IMR-90 (cell line): ENCODE measurements at regions not wholly inside any gene's neighbourhood (a gene's known extent, or its start where the extent isn't known, plus 50 kb on each side); places are given as distances from the start of the nearest gene placed in this dataset.

ENCODE experiments used
- CEBPB ChIP-seq: IDR thresholded peaks from 2 replicates; pipeline ENCODE4 v1.6.1; 2012; ENCODE audit warnings: low read depth, low read length, improper control_type of control experiment
- CHD1 ChIP-seq: IDR thresholded peaks from 2 replicates; pipeline ENCODE4 v1.6.1; 2012; ENCODE audit warnings: low read depth, low read length, improper control_type of control experiment
- MAFK ChIP-seq: IDR thresholded peaks from 2 replicates; pipeline ENCODE4 v1.6.1; 2012; ENCODE audit warnings: low read depth, low read length, improper control_type of control experiment
- MAZ ChIP-seq: IDR thresholded peaks from 2 replicates; pipeline ENCODE4 v1.6.1; 2012; ENCODE audit warnings: low read depth, mild to moderate bottlenecking, low read length, improper control_type of control experiment, moderate library complexity, borderline replicate concordance
- POLR2A ChIP-seq: IDR thresholded peaks from 2 replicates; pipeline ENCODE4 v1.6.1; 2012; ENCODE audit warnings: mild to moderate bottlenecking, low read depth, low read length
- RAD21 ChIP-seq: IDR thresholded peaks from 2 replicates; pipeline ENCODE4 v1.6.1; 2012; ENCODE audit warnings: low read length, improper control_type of control experiment
- RCOR1 ChIP-seq: IDR thresholded peaks from 2 replicates; pipeline ENCODE4 v1.6.1; 2012; ENCODE audit warnings: mild to moderate bottlenecking, low read length, improper control_type of control experiment; ENCODE audit not compliant: insufficient replicate concordance
- TF ChIP-seq, protein P1 (sequence below): conservative IDR thresholded peaks from 2 replicates; pipeline ENCODE4 v1.5.1; 2012; ENCODE audit warnings: mild to moderate bottlenecking, low read depth, low read length, improper control_type of control experiment

DNA sequence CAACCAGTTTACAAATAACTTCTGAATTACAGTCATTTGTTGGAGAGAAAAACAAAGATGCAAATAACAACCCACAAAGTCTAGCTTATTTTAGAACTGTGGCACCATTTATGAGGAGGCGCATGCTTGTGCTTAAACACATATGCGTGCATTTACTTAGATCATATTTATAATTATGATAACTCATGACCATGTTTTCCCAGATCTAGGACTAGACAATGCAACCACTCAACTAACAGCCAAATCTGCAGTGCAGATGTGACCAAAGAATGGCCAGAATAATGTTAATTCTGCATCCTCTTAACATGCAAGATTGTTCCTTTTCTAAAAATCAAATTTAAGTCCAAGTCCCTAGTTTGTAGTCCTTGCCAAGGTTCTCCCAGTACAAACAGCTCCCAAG is 167.3 kb upstream of the FST start:
- TF ChIP-seq RAD21 (no peak), CHD1 (no peak), RCOR1 (no peak), POLR2A (no peak), MAZ (no peak), MAFK (no peak), CEBPB (no peak)
- TF ChIP-seq, protein P1, sequence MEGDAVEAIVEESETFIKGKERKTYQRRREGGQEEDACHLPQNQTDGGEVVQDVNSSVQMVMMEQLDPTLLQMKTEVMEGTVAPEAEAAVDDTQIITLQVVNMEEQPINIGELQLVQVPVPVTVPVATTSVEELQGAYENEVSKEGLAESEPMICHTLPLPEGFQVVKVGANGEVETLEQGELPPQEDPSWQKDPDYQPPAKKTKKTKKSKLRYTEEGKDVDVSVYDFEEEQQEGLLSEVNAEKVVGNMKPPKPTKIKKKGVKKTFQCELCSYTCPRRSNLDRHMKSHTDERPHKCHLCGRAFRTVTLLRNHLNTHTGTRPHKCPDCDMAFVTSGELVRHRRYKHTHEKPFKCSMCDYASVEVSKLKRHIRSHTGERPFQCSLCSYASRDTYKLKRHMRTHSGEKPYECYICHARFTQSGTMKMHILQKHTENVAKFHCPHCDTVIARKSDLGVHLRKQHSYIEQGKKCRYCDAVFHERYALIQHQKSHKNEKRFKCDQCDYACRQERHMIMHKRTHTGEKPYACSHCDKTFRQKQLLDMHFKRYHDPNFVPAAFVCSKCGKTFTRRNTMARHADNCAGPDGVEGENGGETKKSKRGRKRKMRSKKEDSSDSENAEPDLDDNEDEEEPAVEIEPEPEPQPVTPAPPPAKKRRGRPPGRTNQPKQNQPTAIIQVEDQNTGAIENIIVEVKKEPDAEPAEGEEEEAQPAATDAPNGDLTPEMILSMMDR, result no peak
